GM19438 (cell line): ENCODE measurements at regions not wholly inside any gene's neighbourhood (a gene's known extent, or its start where the extent isn't known, plus 50 kb on each side); places are given as distances from the start of the nearest gene placed in this dataset.

Source experiments
- ATAC-seq: cut with Tn5 transposase; IDR thresholded peaks from one replicate; pipeline ENCODE4 v1.9.1; 2021; ENCODE audit warnings: low read depth; ENCODE audit not compliant: unreplicated experiment

- no peak for ATAC-seq
Measured at GRCh38 chrX:16480049-16480448, 169.9 kb upstream of the S100G start.

- ATAC-seq, result no peak
Measured at GRCh38 chrX:16484338-16484737, 165.6 kb upstream of the S100G start.

GRCh38 chrX:16487620-16488385, 162.2 kb upstream of the S100G start:
- ATAC-seq, result no peak

- no peak for ATAC-seq
Measured at GRCh38 chrX:16488959-16489358, 161.0 kb upstream of the S100G start.

- ATAC-seq, result no peak
Measured at GRCh38 chrX:16491461-16491860, 158.5 kb upstream of the S100G start.

- ATAC-seq, result no peak
Measured at GRCh38 chrX:16496175-16496574, 153.8 kb upstream of the S100G start.

GRCh38 chrX:16511796-16512776, 137.9 kb upstream of the S100G start:
- ATAC-seq, result no peak

- no peak for ATAC-seq
Measured at GRCh38 chrX:16516232-16516876, 133.6 kb upstream of the S100G start.

- ATAC-seq, result no peak
Measured at GRCh38 chrX:16517039-16517605, 132.8 kb upstream of the S100G start.

- ATAC-seq, result no peak
Measured at GRCh38 chrX:16518131-16518530, 131.8 kb upstream of the S100G start.

- ATAC-seq, result no peak
Measured at GRCh38 chrX:16524316-16524715, 125.6 kb upstream of the S100G start.

- no peak for ATAC-seq
Measured at GRCh38 chrX:16526003-16526402, 124.0 kb upstream of the S100G start.

- no peak for ATAC-seq
Measured at GRCh38 chrX:16528620-16529019, 121.3 kb upstream of the S100G start.
